Astrocyte (in vitro differentiated cells and primary cell): ENCODE measurements at regions not wholly inside any gene's neighbourhood (a gene's known extent, or its start where the extent isn't known, plus 50 kb on each side); places are given as distances from the start of the nearest gene placed in this dataset.
A peak's percentile ranks its signal among the peaks of the same experiment; 100 is the strongest.

ENCODE experiments used
- DNase-seq: peaks from one replicate; pipeline ENCODE4 v3.0.0-alpha.2; 2010; ENCODE audit warnings: low read depth
- FAIRE-seq: peaks from 2 replicates; lab custom pipeline; 2011; peaks lifted over from hg19 to GRCh38; lab: Jason Lieb, UNC
- H2AFZ ChIP-seq: 2 replicates; pipeline ENCODE4 v1.6.0; 2012; ENCODE audit warnings: low read depth, low read length, inconsistent platforms
- H3K27ac ChIP-seq: 2 replicates; pipeline ENCODE4 v1.5.1; 2011; ENCODE audit warnings: low read depth, low read length, inconsistent platforms
- H3K27me3 ChIP-seq: 2 replicates; pipeline ENCODE4 v1.6.0; 2011; ENCODE audit warnings: low read length, inconsistent platforms; ENCODE audit not compliant: insufficient read depth
- H3K36me3 ChIP-seq: 2 replicates; pipeline ENCODE4 v1.5.1; 2011; ENCODE audit warnings: low read length, inconsistent platforms; ENCODE audit not compliant: insufficient read depth
- H3K4me1 ChIP-seq: 2 replicates; pipeline ENCODE4 v1.5.1; 2011; ENCODE audit warnings: low read length, inconsistent platforms; ENCODE audit not compliant: insufficient read depth
- H3K4me2 ChIP-seq: 2 replicates; pipeline ENCODE4 v1.6.0; 2012; ENCODE audit warnings: low read length, inconsistent platforms
- H3K4me3 ChIP-seq: 2 replicates; pipeline ENCODE4 v1.5.1; 2011; ENCODE audit warnings: low read depth, mild to moderate bottlenecking, low read length, inconsistent platforms; ENCODE audit not compliant: insufficient read depth
- H3K79me2 ChIP-seq: 2 replicates; pipeline ENCODE4 v1.6.0; 2012; ENCODE audit warnings: mild to moderate bottlenecking, low read length, inconsistent platforms; ENCODE audit not compliant: insufficient read depth
- H3K9ac ChIP-seq: 2 replicates; pipeline ENCODE4 v1.6.0; 2012; ENCODE audit warnings: mild to moderate bottlenecking, low read length, inconsistent platforms
- H3K9me3 ChIP-seq: 2 replicates; pipeline ENCODE4 v1.5.1; 2012; ENCODE audit warnings: low read depth, mild to moderate bottlenecking, low read length, inconsistent platforms; ENCODE audit not compliant: insufficient read depth
- H4K20me1 ChIP-seq: 2 replicates; pipeline ENCODE4 v1.6.0; 2012; ENCODE audit warnings: low read length, inconsistent platforms; ENCODE audit not compliant: insufficient read depth
- H3K27ac Mint-ChIP-seq: one replicate; pipeline ENCODE4 v1.8.0; 2021; ENCODE audit warnings: mild to moderate bottlenecking, mixed read lengths; ENCODE audit not compliant: unreplicated experiment
- H3K27me3 Mint-ChIP-seq: one replicate; pipeline ENCODE4 v1.8.0; 2021; ENCODE audit warnings: low read depth, mixed read lengths; ENCODE audit not compliant: unreplicated experiment
- H3K36me3 Mint-ChIP-seq: one replicate; pipeline ENCODE4 v1.8.0; 2021; ENCODE audit warnings: low read depth, mixed read lengths; ENCODE audit not compliant: unreplicated experiment
- H3K4me1 Mint-ChIP-seq: one replicate; pipeline ENCODE4 v1.8.0; 2021; ENCODE audit warnings: low read depth, mixed read lengths; ENCODE audit not compliant: unreplicated experiment
- H3K4me3 Mint-ChIP-seq: one replicate; pipeline ENCODE4 v1.8.0; 2021; ENCODE audit warnings: mild to moderate bottlenecking, moderate library complexity, mixed read lengths; ENCODE audit not compliant: unreplicated experiment
- H3K9me3 Mint-ChIP-seq: one replicate; pipeline ENCODE4 v1.8.0; 2021; ENCODE audit warnings: mild to moderate bottlenecking, mixed read lengths; ENCODE audit not compliant: unreplicated experiment
- EZH2 ChIP-seq: IDR thresholded peaks from 2 replicates; pipeline ENCODE4 v1.6.1; 2012; ENCODE audit warnings: mild to moderate bottlenecking, low read length, inconsistent platforms; ENCODE audit not compliant: insufficient read depth
- TF ChIP-seq, protein P1 (sequence below): IDR thresholded peaks from 2 replicates; pipeline ENCODE4 v1.5.1; 2011; ENCODE audit warnings: low read depth, mild to moderate bottlenecking, inconsistent platforms, low read length, moderate library complexity; ENCODE audit not compliant: insufficient read depth

DNA sequence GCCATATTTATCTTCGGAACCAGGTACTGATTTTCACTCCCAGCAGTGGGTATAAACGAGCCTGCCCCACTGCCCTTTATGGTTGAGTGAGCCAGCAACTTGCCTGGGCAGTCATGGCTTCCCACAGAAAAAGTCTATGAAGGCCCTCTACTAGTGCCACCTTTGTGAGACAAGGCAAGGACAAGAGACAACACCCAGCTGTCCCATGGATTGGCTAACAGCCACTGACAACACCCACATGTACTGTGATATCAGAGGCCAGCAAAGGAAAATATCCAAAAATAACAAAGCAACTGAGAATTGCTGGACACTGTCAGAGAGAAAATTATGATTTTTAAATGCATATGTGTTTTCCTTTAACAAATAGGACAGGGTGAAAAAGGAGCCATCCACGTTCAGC, 248.4 kb upstream of the TTC29 start:
- Mint-ChIP-seq H3K4me3 (no peak overlapping the region), H3K27me3 (no peaks in the 10 kb centered on the region), H3K9me3 (peaks cover 1% of the 10 kb centered on the region), H3K27ac (no peak overlapping the region), H3K4me1 (no peaks in the 10 kb centered on the region), H3K36me3 (no peaks in the 10 kb centered on the region)
- H4K20me1 ChIP-seq: no peaks in the 10 kb centered on the region
- H3K4me2 ChIP-seq: peak overlapping the region; percentile 63
- no peak overlapping the region for H3K27ac ChIP-seq
- H2AFZ ChIP-seq: peak overlapping the region; percentile 49
- no peaks in the 10 kb centered on the region for H3K9me3 ChIP-seq
- DNase-seq (no peak), FAIRE-seq (no peak)
- H3K4me1 ChIP-seq: peaks cover 17% of the 10 kb centered on the region
- no peak overlapping the region for H3K9ac ChIP-seq
- H3K36me3 ChIP-seq: no peaks in the 10 kb centered on the region
- H3K27me3 ChIP-seq: no peaks in the 10 kb centered on the region
- no peaks in the 10 kb centered on the region for H3K79me2 ChIP-seq
- no peak for TF ChIP-seq EZH2
- TF ChIP-seq, protein P1, sequence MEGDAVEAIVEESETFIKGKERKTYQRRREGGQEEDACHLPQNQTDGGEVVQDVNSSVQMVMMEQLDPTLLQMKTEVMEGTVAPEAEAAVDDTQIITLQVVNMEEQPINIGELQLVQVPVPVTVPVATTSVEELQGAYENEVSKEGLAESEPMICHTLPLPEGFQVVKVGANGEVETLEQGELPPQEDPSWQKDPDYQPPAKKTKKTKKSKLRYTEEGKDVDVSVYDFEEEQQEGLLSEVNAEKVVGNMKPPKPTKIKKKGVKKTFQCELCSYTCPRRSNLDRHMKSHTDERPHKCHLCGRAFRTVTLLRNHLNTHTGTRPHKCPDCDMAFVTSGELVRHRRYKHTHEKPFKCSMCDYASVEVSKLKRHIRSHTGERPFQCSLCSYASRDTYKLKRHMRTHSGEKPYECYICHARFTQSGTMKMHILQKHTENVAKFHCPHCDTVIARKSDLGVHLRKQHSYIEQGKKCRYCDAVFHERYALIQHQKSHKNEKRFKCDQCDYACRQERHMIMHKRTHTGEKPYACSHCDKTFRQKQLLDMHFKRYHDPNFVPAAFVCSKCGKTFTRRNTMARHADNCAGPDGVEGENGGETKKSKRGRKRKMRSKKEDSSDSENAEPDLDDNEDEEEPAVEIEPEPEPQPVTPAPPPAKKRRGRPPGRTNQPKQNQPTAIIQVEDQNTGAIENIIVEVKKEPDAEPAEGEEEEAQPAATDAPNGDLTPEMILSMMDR: no peak
- H3K4me3 ChIP-seq: no peak overlapping the region

- H3K27ac ChIP-seq: no peak overlapping the region
- H3K4me2 ChIP-seq: peak overlapping the region; percentile 63
- H2AFZ ChIP-seq: no peak overlapping the region
- H3K36me3 ChIP-seq: no peaks in the 10 kb centered on the region
- FAIRE-seq (no peak), DNase-seq (no peak)
- H4K20me1 ChIP-seq: no peaks in the 10 kb centered on the region
- Mint-ChIP-seq H3K27ac (no peak overlapping the region), H3K27me3 (no peaks in the 10 kb centered on the region), H3K9me3 (no peaks in the 10 kb centered on the region), H3K36me3 (no peaks in the 10 kb centered on the region), H3K4me1 (no peaks in the 10 kb centered on the region), H3K4me3 (no peak overlapping the region)
- H3K27me3 ChIP-seq: no peaks in the 10 kb centered on the region
- H3K4me1 ChIP-seq: peaks cover 17% of the 10 kb centered on the region
- no peaks in the 10 kb centered on the region for H3K79me2 ChIP-seq
- H3K9me3 ChIP-seq: no peaks in the 10 kb centered on the region
- H3K9ac ChIP-seq: no peak overlapping the region
- H3K4me3 ChIP-seq: no peak overlapping the region
- no peak for TF ChIP-seq EZH2
- TF ChIP-seq, protein P1: no peak
Observed at GRCh38 chr4:147194604-147195003, 248.9 kb upstream of the TTC29 start.

- peak overlapping the region; percentile 10 for H3K9ac ChIP-seq
- peak; percentile 13 for FAIRE-seq
Observed at GRCh38 chr4:147195386-147195785, 249.7 kb upstream of the TTC29 start.

More at GRCh38 chr4:147195386-147195785, 249.7 kb upstream of the TTC29 start:
- Histone ChIP-seq H3K4me2 (peak overlapping the region; percentile 63), H3K4me3 (no peak overlapping the region), H3K9me3 (no peaks in the 10 kb centered on the region), H2AFZ (no peak overlapping the region), H3K4me1 (peaks cover 17% of the 10 kb centered on the region), H4K20me1 (no peaks in the 10 kb centered on the region), H3K27me3 (no peaks in the 10 kb centered on the region), H3K36me3 (no peaks in the 10 kb centered on the region), H3K27ac (no peak overlapping the region), H3K79me2 (no peaks in the 10 kb centered on the region)
- Mint-ChIP-seq H3K36me3 (no peaks in the 10 kb centered on the region), H3K27me3 (no peaks in the 10 kb centered on the region), H3K9me3 (no peaks in the 10 kb centered on the region), H3K27ac (no peak overlapping the region), H3K4me1 (no peaks in the 10 kb centered on the region), H3K4me3 (no peak overlapping the region)
- peak; percentile 61 for DNase-seq
- TF ChIP-seq, protein P1: no peak
- no peak for TF ChIP-seq EZH2
